ENCODE measurements at regions not wholly inside any gene's neighbourhood (a gene's known extent, or its start where the extent isn't known, plus 50 kb on each side); places are given as distances from the start of the nearest gene placed in this dataset.

DNA sequence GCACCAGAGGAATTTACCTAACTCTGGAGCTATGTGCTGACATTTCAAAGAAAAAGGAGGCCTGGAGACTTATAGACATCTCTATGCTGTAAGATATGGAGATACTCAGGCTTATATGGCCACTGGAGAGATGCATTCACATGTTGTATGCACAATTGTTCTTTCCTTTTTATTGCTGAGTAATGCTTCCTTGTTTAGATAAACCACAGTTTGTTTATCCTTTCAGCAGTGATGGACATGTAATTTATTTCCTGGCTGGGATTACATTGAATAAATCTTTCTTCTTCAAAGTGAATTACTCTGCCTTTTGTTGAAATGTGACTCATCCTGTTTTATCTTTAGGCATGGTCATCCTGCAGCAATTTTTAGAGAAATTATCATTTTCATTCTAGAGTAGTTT is 716.7 kb upstream of the GCFC2 start:
- TF ChIP-seq POLR2A (IDR thresholded peaks at IDR 0.05), result no peak
- TF ChIP-seq, protein P1, sequence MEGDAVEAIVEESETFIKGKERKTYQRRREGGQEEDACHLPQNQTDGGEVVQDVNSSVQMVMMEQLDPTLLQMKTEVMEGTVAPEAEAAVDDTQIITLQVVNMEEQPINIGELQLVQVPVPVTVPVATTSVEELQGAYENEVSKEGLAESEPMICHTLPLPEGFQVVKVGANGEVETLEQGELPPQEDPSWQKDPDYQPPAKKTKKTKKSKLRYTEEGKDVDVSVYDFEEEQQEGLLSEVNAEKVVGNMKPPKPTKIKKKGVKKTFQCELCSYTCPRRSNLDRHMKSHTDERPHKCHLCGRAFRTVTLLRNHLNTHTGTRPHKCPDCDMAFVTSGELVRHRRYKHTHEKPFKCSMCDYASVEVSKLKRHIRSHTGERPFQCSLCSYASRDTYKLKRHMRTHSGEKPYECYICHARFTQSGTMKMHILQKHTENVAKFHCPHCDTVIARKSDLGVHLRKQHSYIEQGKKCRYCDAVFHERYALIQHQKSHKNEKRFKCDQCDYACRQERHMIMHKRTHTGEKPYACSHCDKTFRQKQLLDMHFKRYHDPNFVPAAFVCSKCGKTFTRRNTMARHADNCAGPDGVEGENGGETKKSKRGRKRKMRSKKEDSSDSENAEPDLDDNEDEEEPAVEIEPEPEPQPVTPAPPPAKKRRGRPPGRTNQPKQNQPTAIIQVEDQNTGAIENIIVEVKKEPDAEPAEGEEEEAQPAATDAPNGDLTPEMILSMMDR (IDR thresholded peaks at IDR 0.05), result no peak

Measured in uterus (tissue), 2 donors.